ENCODE measurements at regions not wholly inside any gene's neighbourhood (a gene's known extent, or its start where the extent isn't known, plus 50 kb on each side); places are given as distances from the start of the nearest gene placed in this dataset.

DNA sequence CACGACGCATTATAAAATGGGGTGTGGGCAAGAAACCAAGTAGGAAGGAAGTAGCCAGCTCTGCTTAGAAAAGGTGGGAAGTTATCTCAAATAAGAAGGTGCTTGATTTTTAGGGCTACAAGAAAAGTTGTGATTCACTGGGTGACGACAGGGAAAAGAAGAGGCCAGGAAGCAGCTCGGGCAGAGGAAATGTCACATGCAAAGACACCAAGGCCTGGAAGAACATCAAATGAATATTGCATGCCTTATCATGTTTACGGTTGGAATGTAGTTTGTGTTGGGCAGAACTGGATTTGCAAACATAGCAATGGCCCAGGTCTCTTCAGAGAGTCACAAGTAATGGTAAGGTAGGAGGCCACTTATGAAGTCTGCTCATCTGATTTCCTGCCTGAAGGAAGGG lies 610.6 kb downstream of the IRS1 start:
- DNase-seq: no peak
- H3F3A ChIP-seq (ENCODE audit: insufficient read depth): peaks cover 42% of the 10 kb centered on the region
- peaks cover 43% of the 10 kb centered on the region for H3K4me1 ChIP-seq (ENCODE audit: insufficient read depth)
- no peak for TF ChIP-seq EZH2phosphoT487 (IDR thresholded peaks at IDR 0.05; ENCODE audit: insufficient read depth, low read depth)
- no peak for TF ChIP-seq EZH2 (IDR thresholded peaks at IDR 0.05; ENCODE audit: insufficient read depth, poor library complexity, severe bottlenecking)
- no peaks in the 10 kb centered on the region for H4K20me1 ChIP-seq (ENCODE audit: insufficient read depth)
- no peak overlapping the region for H2AFZ ChIP-seq
- no peak overlapping the region for H3K4me2 ChIP-seq (ENCODE audit: unreplicated experiment)
- in situ Hi-C loops (cut with MboI): no loop called here
- no peaks in the 10 kb centered on the region for H3K79me2 ChIP-seq (ENCODE audit: insufficient read depth)
- H3K9ac ChIP-seq: no peak overlapping the region
- H3K36me3 ChIP-seq (ENCODE audit: low read depth): no peaks in the 10 kb centered on the region
- no peaks in the 10 kb centered on the region for H3K9me2 ChIP-seq (ENCODE audit: insufficient read depth)
- no peak overlapping the region for H3K27ac ChIP-seq
- 92 to 93% methylated on average over 5 of the region's 5 CpGs for WGBS, 2 experiments (ENCODE audit: low coverage in 1 of 2, low lambda C conversion rate in 2 of 2, missing lambda C conversion rate in 2 of 2)
- H3K27me3 ChIP-seq (replicated peaks; ENCODE audit: insufficient read depth): no peaks in the 10 kb centered on the region
- H3K4me3 ChIP-seq: no peak overlapping the region
- H3K9me3 ChIP-seq (ENCODE audit: low read depth): no peaks in the 10 kb centered on the region

DNA sequence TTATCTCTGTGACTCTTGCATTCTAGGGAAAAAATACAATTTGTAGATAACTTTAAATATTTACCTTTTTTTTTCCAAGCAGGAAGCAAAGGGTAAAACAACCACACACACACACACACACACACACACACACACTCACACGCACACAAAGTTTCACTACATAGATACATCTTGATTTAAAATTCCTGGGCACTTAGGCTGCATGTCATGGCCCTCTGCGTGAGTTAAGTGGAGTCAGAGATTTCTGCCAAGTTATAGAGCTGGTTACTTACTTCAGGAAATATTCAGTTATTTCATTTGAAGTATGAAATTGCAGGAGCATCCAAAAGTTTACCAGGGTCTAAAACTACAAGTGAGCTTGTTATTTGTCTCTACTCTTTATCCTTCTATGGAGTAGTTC lies 612.0 kb downstream of the IRS1 start:
- H2AFZ ChIP-seq: peak overlapping the region; percentile 36; the same call in 1 of the 2 replicates
- no peaks in the 10 kb centered on the region for H3K36me3 ChIP-seq (ENCODE audit: low read depth)
- H3K79me2 ChIP-seq (ENCODE audit: insufficient read depth): no peaks in the 10 kb centered on the region
- 7 to 11% methylated on average over 2 of the region's 2 CpGs for WGBS, 2 experiments (ENCODE audit: low coverage in 1 of 2, low lambda C conversion rate in 2 of 2, missing lambda C conversion rate in 2 of 2)
- peak overlapping the region; percentile 65 for H3K4me2 ChIP-seq (ENCODE audit: unreplicated experiment)
- no peaks in the 10 kb centered on the region for H3K9me2 ChIP-seq (ENCODE audit: insufficient read depth)
- peaks cover 43% of the 10 kb centered on the region for H3K4me1 ChIP-seq (ENCODE audit: insufficient read depth)
- H3K27ac ChIP-seq: peak overlapping the region; percentile 52
- 0 out of 2 replicates have a peak overlapping the region, but pooled peaks have one; percentile 8 for H3K9ac ChIP-seq
- H3K27me3 ChIP-seq (replicated peaks; ENCODE audit: insufficient read depth): no peaks in the 10 kb centered on the region
- 0 out of 2 replicates have a peak overlapping the region, but pooled peaks have one; percentile 5 for H3K4me3 ChIP-seq
- no peaks in the 10 kb centered on the region for H3K9me3 ChIP-seq (ENCODE audit: low read depth)
- peak; percentile 81 for DNase-seq
- no peaks in the 10 kb centered on the region for H4K20me1 ChIP-seq (ENCODE audit: insufficient read depth)
- no peak for TF ChIP-seq EZH2 (IDR thresholded peaks at IDR 0.05; ENCODE audit: insufficient read depth, poor library complexity, severe bottlenecking)
- no peak for TF ChIP-seq EZH2phosphoT487 (IDR thresholded peaks at IDR 0.05; ENCODE audit: insufficient read depth, low read depth)
- H3F3A ChIP-seq (ENCODE audit: insufficient read depth): peaks cover 44% of the 10 kb centered on the region
- in situ Hi-C loops (cut with MboI): no loop called here

DNA sequence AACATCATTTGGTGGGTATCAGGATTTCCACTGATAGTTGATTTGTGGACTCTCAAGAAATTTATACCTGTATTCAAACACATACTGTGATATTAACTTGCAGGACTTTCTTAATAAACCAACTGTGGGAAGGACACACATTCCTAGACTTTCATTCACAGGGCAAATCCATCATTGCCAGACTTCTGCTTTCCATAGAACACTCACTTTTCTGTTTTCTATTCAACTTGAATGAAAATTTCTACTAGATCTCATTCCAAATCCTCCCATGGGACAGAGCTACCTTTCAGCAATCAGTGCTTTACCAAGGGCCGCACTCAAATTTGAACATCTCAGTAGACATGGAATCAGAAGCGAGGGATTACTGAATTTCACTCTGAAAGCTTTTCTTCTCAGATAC lies 612.5 kb downstream of the IRS1 start:
- Histone ChIP-seq H3K9me3 (ENCODE audit: low read depth) (no peaks in the 10 kb centered on the region), H4K20me1 (ENCODE audit: insufficient read depth) (no peaks in the 10 kb centered on the region), H3K4me2 (ENCODE audit: unreplicated experiment) (peak overlapping the region; percentile 65), H3K27ac (peak overlapping the region; percentile 52), H3K79me2 (ENCODE audit: insufficient read depth) (no peaks in the 10 kb centered on the region), H2AFZ (no peak overlapping the region), H3F3A (ENCODE audit: insufficient read depth) (peaks cover 44% of the 10 kb centered on the region), H3K9ac (no peak overlapping the region), H3K36me3 (ENCODE audit: low read depth) (no peaks in the 10 kb centered on the region), H3K27me3 (replicated peaks; ENCODE audit: insufficient read depth) (no peaks in the 10 kb centered on the region), H3K4me3 (0 out of 2 replicates have a peak overlapping the region, but pooled peaks have one; percentile 5), H3K4me1 (ENCODE audit: insufficient read depth) (peaks cover 43% of the 10 kb centered on the region), H3K9me2 (ENCODE audit: insufficient read depth) (no peaks in the 10 kb centered on the region)
- whole genome bisulfite sequencing, 2 experiments (ENCODE audit: low coverage in 1 of 2, low lambda C conversion rate in 2 of 2, missing lambda C conversion rate in 2 of 2): 60 to 68% methylated on average over 2 of the region's 2 CpGs
- no peak for TF ChIP-seq EZH2phosphoT487 (IDR thresholded peaks at IDR 0.05; ENCODE audit: insufficient read depth, low read depth)
- TF ChIP-seq EZH2 (IDR thresholded peaks at IDR 0.05; ENCODE audit: insufficient read depth, poor library complexity, severe bottlenecking): no peak
- in situ Hi-C loops (cut with MboI): no loop called here
- DNase-seq: peak; percentile 21

GRCh38 chr2:226185616-226186211 lies 613.9 kb downstream of the IRS1 start:
- in situ Hi-C loops (cut with MboI): no loop called here
- H3K36me3 ChIP-seq (ENCODE audit: low read depth): no peaks in the 10 kb centered on the region
- peak overlapping the region; percentile 54 for H3K9ac ChIP-seq
- H3K79me2 ChIP-seq (ENCODE audit: insufficient read depth): no peaks in the 10 kb centered on the region
- peak overlapping the region; percentile 91 for H3K27ac ChIP-seq
- peaks cover 44% of the 10 kb centered on the region for H3F3A ChIP-seq (ENCODE audit: insufficient read depth)
- H3K4me1 ChIP-seq (ENCODE audit: insufficient read depth): peaks cover 43% of the 10 kb centered on the region
- no peak for TF ChIP-seq EZH2 (IDR thresholded peaks at IDR 0.05; ENCODE audit: insufficient read depth, poor library complexity, severe bottlenecking)
- no peak for TF ChIP-seq EZH2phosphoT487 (IDR thresholded peaks at IDR 0.05; ENCODE audit: insufficient read depth, low read depth)
- H3K9me3 ChIP-seq (ENCODE audit: low read depth): no peaks in the 10 kb centered on the region
- peak overlapping the region; percentile 84 for H3K4me2 ChIP-seq (ENCODE audit: unreplicated experiment)
- peak; percentile 90 for DNase-seq
- no peaks in the 10 kb centered on the region for H4K20me1 ChIP-seq (ENCODE audit: insufficient read depth)
- H3K27me3 ChIP-seq (replicated peaks; ENCODE audit: insufficient read depth): no peaks in the 10 kb centered on the region
- peak overlapping the region; percentile 57 for H3K4me3 ChIP-seq
- H3K9me2 ChIP-seq (ENCODE audit: insufficient read depth): no peaks in the 10 kb centered on the region
- 0 to 1% methylated on average over 3 of the region's 3 CpGs for WGBS, 2 experiments (ENCODE audit: low coverage in 1 of 2, low lambda C conversion rate in 2 of 2, missing lambda C conversion rate in 2 of 2)
- peak overlapping the region; percentile 64 for H2AFZ ChIP-seq

Data from GM23248 (cell line).